ENCODE measurements at regions not wholly inside any gene's neighbourhood (a gene's known extent, or its start where the extent isn't known, plus 50 kb on each side); places are given as distances from the start of the nearest gene placed in this dataset.
"Not testable (repeated sequence)": the region's sequence is repeated elsewhere in the genome, so short reads cannot be mapped to it uniquely, and the experiment has no call there.

- Histone ChIP-seq H3K27me3 (no peaks in the 10 kb centered on the region), H3K27ac (no peak overlapping the region), H3K4me3 (no peak overlapping the region), H3K36me3 (no peaks in the 10 kb centered on the region), H3K9me3 (no peaks in the 10 kb centered on the region), H3K4me1 (no peaks in the 10 kb centered on the region)
- DNase-seq (ENCODE audit: low spot score), result no peak
- TF ChIP-seq CTCF (IDR thresholded peaks at IDR 0.05), result no peak
These were observed 535.3 kb upstream of the SOX9 start for GRCh38 chr17:71585540-71585939.

GRCh38 chr17:71592431-71592830, 528.4 kb upstream of the SOX9 start:
- no peak overlapping the region for H3K27ac ChIP-seq
- H3K27me3 ChIP-seq, result no peaks in the 10 kb centered on the region
- no peak for DNase-seq (ENCODE audit: low spot score)
- no peaks in the 10 kb centered on the region for H3K9me3 ChIP-seq
- no peak overlapping the region for H3K4me3 ChIP-seq
- H3K36me3 ChIP-seq, result no peaks in the 10 kb centered on the region
- TF ChIP-seq CTCF (IDR thresholded peaks at IDR 0.05), result no peak
- H3K4me1 ChIP-seq, result no peaks in the 10 kb centered on the region

GRCh38 chr17:71593078-71593477, 527.7 kb upstream of the SOX9 start:
- Histone ChIP-seq H3K4me1 (no peaks in the 10 kb centered on the region), H3K4me3 (no peak overlapping the region), H3K27ac (no peak overlapping the region), H3K36me3 (no peaks in the 10 kb centered on the region), H3K9me3 (no peaks in the 10 kb centered on the region), H3K27me3 (no peaks in the 10 kb centered on the region)
- no peak for TF ChIP-seq CTCF (IDR thresholded peaks at IDR 0.05)
- DNase-seq (ENCODE audit: low spot score), result no peak

GRCh38 chr17:71599583-71599982, 521.2 kb upstream of the SOX9 start:
- not testable (repeated sequence) for H3K36me3 ChIP-seq; H3K4me1 ChIP-seq; H3K9me3 ChIP-seq; H3K27me3 ChIP-seq; DNase-seq (ENCODE audit: low spot score); H3K27ac ChIP-seq; H3K4me3 ChIP-seq

GRCh38 chr17:71600137-71600789, 520.6 kb upstream of the SOX9 start:
- no peak for TF ChIP-seq CTCF (IDR thresholded peaks at IDR 0.05)
- DNase-seq (ENCODE audit: low spot score), result no peak
- Histone ChIP-seq H3K4me3 (no peak overlapping the region), H3K9me3 (peaks cover 0 to 4% of the 10 kb centered on the region in 2 donors), H3K27ac (no peak overlapping the region), H3K4me1 (no peaks in the 10 kb centered on the region), H3K27me3 (no peaks in the 10 kb centered on the region), H3K36me3 (no peaks in the 10 kb centered on the region)

GRCh38 chr17:71601894-71602504, 518.8 kb upstream of the SOX9 start:
- Histone ChIP-seq H3K9me3 (peaks cover 0 to 12% of the 10 kb centered on the region in 2 donors), H3K4me1 (no peaks in the 10 kb centered on the region), H3K27ac (no peak overlapping the region)

More at GRCh38 chr17:71601894-71602504, 518.8 kb upstream of the SOX9 start:
- Histone ChIP-seq H3K27me3 (no peaks in the 10 kb centered on the region), H3K36me3 (no peaks in the 10 kb centered on the region), H3K4me3 (no peak overlapping the region)
- DNase-seq (ENCODE audit: low spot score), result no peak
- no peak for TF ChIP-seq CTCF (IDR thresholded peaks at IDR 0.05)
